Upper lobe of left lung (tissue), 6 donors: ENCODE measurements at regions not wholly inside any gene's neighbourhood (a gene's known extent, or its start where the extent isn't known, plus 50 kb on each side); places are given as distances from the start of the nearest gene placed in this dataset.

Experiments used
- ATAC-seq, 2 donors: fragments of 200-7000 bp; cut with Tn5 transposase; one replicate each; pipeline ENCODE4 v1.9.1; 2022; ENCODE audit warnings: mild to moderate bottlenecking in 2 of 2, moderate library complexity in 2 of 2; ENCODE audit not compliant: low FRiP score in 2 of 2
- DNase-seq, 2 donors: peaks; one replicate each; pipeline ENCODE4 v3.0.0-alpha.2; 2019 to 2020
- H3K27ac ChIP-seq, 4 donors: fragments of 200-600 bp; sonication (generic); one replicate each; pipeline ENCODE4 v1.5.1; 2016 to 2019
- H3K27me3 ChIP-seq, 4 donors: fragments of 200-600 bp; sonication (generic); one replicate each; pipeline ENCODE4 v1.5.1; 2017 to 2019
- H3K36me3 ChIP-seq, 4 donors: fragments of 200-600 bp; sonication (generic); one replicate each; pipeline ENCODE4 v1.5.1; 2016 to 2019
- H3K4me1 ChIP-seq, 4 donors: fragments of 200-600 bp; sonication (generic); one replicate each; pipeline ENCODE4 v1.5.1; 2018 to 2019
- H3K4me3 ChIP-seq, 4 donors: fragments of 200-600 bp; sonication (generic); one replicate each; pipeline ENCODE4 v1.5.1; 2017 to 2019; ENCODE audit warnings: mild to moderate bottlenecking in 2 of 4, moderate library complexity in 1 of 4
- H3K9me3 ChIP-seq, 4 donors: fragments of 200-600 bp; sonication (generic); one replicate each; pipeline ENCODE4 v1.5.1; 2018 to 2019
- CTCF ChIP-seq, 6 experiments: fragments of 450-650 bp in 4 of 6; fragments of 200-600 bp in 2 of 6; sonication (generic) in 2 of 6; IDR thresholded peaks; one replicate each; pipeline ENCODE4 v1.5.1; 2016 to 2019; ENCODE audit warnings: antibody characterized with exemption in 6 of 6
- EP300 ChIP-seq, 4 donors: sonication (generic); formaldehyde crosslinking; IDR thresholded peaks; one replicate each; pipeline ENCODE4 v1.5.1; 2017; ENCODE audit warnings: antibody characterized with exemption in 4 of 4, control low read depth in 2 of 4
- POLR2A ChIP-seq, 4 donors: fragments of 450-650 bp; IDR thresholded peaks; one replicate each; pipeline ENCODE4 v1.5.1; 2016 to 2017; ENCODE audit warnings: antibody characterized with exemption in 4 of 4, mild to moderate bottlenecking in 2 of 4
- POLR2AphosphoS5 ChIP-seq, 2 donors: sonication (generic); formaldehyde crosslinking; IDR thresholded peaks; one replicate each; pipeline ENCODE4 v1.5.1; 2017; ENCODE audit warnings: antibody characterized with exemption in 2 of 2
- WGBS, 2 donors: methylation state at CpG; one replicate each; pipeline ENCODE4 v1.1.5; 2017 to 2018; 5-methylcytosine and 5-hydroxymethylcytosine counted together
- donor health status: DM: no; HTN: no; CAD: no; lungs with moderate emphysema.
- donor health status: DM: no; HTN: yes; CAD: no; lungs with severe emphysema.

GRCh38 chr3:180116203-180116602 is 79.5 kb upstream of the PEX5L start:
- ATAC-seq, result no peak
- DNase-seq, result no peak
- Histone ChIP-seq H3K27ac (no peak overlapping the region), H3K4me1 (no peaks in the 10 kb centered on the region), H3K27me3 (no peaks in the 10 kb centered on the region), H3K4me3 (no peak overlapping the region), H3K36me3 (no peaks in the 10 kb centered on the region), H3K9me3 (no peaks in the 10 kb centered on the region)
- TF ChIP-seq EP300 (IDR thresholded peaks at IDR 0.05) (no peak), POLR2AphosphoS5 (IDR thresholded peaks at IDR 0.05) (no peak), POLR2A (IDR thresholded peaks at IDR 0.05) (no peak), CTCF (IDR thresholded peaks at IDR 0.05) (no peak)
- WGBS, 2 donors, result 54 to 75% methylated on average over 4 of the region's 4 CpGs

- DNase-seq (no peak), ATAC-seq (no peak)
- H3K4me3 ChIP-seq, result no peak overlapping the region
- 22 to 56% methylated on average over 2 of the region's 2 CpGs for WGBS, 2 donors
- H3K27me3 ChIP-seq, result no peaks in the 10 kb centered on the region
- no peaks in the 10 kb centered on the region for H3K36me3 ChIP-seq
- H3K27ac ChIP-seq, result no peak overlapping the region
- no peaks in the 10 kb centered on the region for H3K4me1 ChIP-seq
- H3K9me3 ChIP-seq, result no peaks in the 10 kb centered on the region
- TF ChIP-seq EP300 (IDR thresholded peaks at IDR 0.05), result no peak
- no peak for TF ChIP-seq CTCF (IDR thresholded peaks at IDR 0.05)
- TF ChIP-seq POLR2AphosphoS5 (IDR thresholded peaks at IDR 0.05), result no peak
- TF ChIP-seq POLR2A (IDR thresholded peaks at IDR 0.05), result no peak
Measured at GRCh38 chr3:180116658-180117057, 79.9 kb upstream of the PEX5L start.

- Histone ChIP-seq H3K36me3 (no peaks in the 10 kb centered on the region), H3K4me3 (no peak overlapping the region), H3K9me3 (no peaks in the 10 kb centered on the region), H3K27me3 (no peaks in the 10 kb centered on the region), H3K27ac (no peak overlapping the region), H3K4me1 (no peaks in the 10 kb centered on the region)
- WGBS, 2 donors, result 68 to 81% methylated on average over 7 to 11 of the region's 11 CpGs
- ATAC-seq (no peak), DNase-seq (peak in 1 of 2 donors; percentile 29)
- TF ChIP-seq POLR2A (IDR thresholded peaks at IDR 0.05) (no peak), EP300 (IDR thresholded peaks at IDR 0.05) (no peak), CTCF (IDR thresholded peaks at IDR 0.05) (no peak), POLR2AphosphoS5 (IDR thresholded peaks at IDR 0.05) (no peak)
Measured at GRCh38 chr3:180117381-180118163, 80.8 kb upstream of the PEX5L start.

GRCh38 chr3:180119567-180119966 is 82.8 kb upstream of the PEX5L start:
- 57 to 82% methylated on average over 1 of the region's 1 CpG for WGBS, 2 donors
- Histone ChIP-seq H3K4me1 (no peaks in the 10 kb centered on the region), H3K27me3 (no peaks in the 10 kb centered on the region), H3K4me3 (no peak overlapping the region), H3K9me3 (no peaks in the 10 kb centered on the region), H3K27ac (no peak overlapping the region), H3K36me3 (no peaks in the 10 kb centered on the region)
- DNase-seq (no peak), ATAC-seq (no peak)
- TF ChIP-seq EP300 (IDR thresholded peaks at IDR 0.05) (no peak), POLR2AphosphoS5 (IDR thresholded peaks at IDR 0.05) (no peak), CTCF (IDR thresholded peaks at IDR 0.05) (no peak), POLR2A (IDR thresholded peaks at IDR 0.05) (no peak)

GRCh38 chr3:180123928-180124327 is 87.2 kb upstream of the PEX5L start:
- no peak overlapping the region for H3K4me3 ChIP-seq
- H3K27me3 ChIP-seq, result no peaks in the 10 kb centered on the region
- H3K4me1 ChIP-seq, result no peaks in the 10 kb centered on the region
- no peaks in the 10 kb centered on the region for H3K36me3 ChIP-seq
- no peak for ATAC-seq
- no peak for TF ChIP-seq POLR2AphosphoS5 (IDR thresholded peaks at IDR 0.05)
- no peak for TF ChIP-seq CTCF (IDR thresholded peaks at IDR 0.05)
- no peak for TF ChIP-seq EP300 (IDR thresholded peaks at IDR 0.05)
- TF ChIP-seq POLR2A (IDR thresholded peaks at IDR 0.05), result no peak
- H3K9me3 ChIP-seq, result no peaks in the 10 kb centered on the region
- no peak overlapping the region for H3K27ac ChIP-seq
- DNase-seq, result no peak
